ENCODE measurements at regions not wholly inside any gene's neighbourhood (a gene's known extent, or its start where the extent isn't known, plus 50 kb on each side); places are given as distances from the start of the nearest gene placed in this dataset.

DNA sequence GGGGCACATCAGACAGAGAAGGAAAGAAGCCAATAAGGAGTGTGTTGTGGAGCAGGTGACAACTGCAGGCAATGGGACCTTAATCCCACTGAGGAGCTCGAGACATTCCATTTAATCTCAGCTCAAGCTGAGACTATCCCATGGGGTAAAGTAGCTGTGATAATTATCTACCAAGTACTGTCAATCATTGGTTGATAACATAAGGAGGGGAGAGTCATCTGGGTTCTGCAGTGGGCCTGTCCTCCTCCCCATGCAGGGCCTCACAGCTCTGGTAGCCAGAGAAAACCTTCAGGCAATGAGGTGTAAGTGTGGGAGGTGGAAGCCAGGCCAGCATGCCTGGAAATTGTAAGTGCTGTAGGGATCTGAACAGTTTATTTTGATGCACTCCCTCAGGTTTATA is 375.0 kb upstream of the ARID1B start:
- Mint-ChIP-seq H3K4me3 (ENCODE audit: unreplicated experiment) (no peak overlapping the region), H3K4me1 (ENCODE audit: unreplicated experiment) (no peaks in the 10 kb centered on the region), H3K36me3 (ENCODE audit: low read depth, unreplicated experiment) (no peaks in the 10 kb centered on the region), H3K9me3 (ENCODE audit: unreplicated experiment) (no peaks in the 10 kb centered on the region), H3K27ac (ENCODE audit: unreplicated experiment) (no peak overlapping the region), H3K27me3 (ENCODE audit: unreplicated experiment) (no peaks in the 10 kb centered on the region)
- no peak for DNase-seq (ENCODE audit: low spot score)
- TF ChIP-seq, protein P1, sequence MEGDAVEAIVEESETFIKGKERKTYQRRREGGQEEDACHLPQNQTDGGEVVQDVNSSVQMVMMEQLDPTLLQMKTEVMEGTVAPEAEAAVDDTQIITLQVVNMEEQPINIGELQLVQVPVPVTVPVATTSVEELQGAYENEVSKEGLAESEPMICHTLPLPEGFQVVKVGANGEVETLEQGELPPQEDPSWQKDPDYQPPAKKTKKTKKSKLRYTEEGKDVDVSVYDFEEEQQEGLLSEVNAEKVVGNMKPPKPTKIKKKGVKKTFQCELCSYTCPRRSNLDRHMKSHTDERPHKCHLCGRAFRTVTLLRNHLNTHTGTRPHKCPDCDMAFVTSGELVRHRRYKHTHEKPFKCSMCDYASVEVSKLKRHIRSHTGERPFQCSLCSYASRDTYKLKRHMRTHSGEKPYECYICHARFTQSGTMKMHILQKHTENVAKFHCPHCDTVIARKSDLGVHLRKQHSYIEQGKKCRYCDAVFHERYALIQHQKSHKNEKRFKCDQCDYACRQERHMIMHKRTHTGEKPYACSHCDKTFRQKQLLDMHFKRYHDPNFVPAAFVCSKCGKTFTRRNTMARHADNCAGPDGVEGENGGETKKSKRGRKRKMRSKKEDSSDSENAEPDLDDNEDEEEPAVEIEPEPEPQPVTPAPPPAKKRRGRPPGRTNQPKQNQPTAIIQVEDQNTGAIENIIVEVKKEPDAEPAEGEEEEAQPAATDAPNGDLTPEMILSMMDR (IDR thresholded peaks at IDR 0.05; ENCODE audit: unreplicated experiment) = no peak

DNA sequence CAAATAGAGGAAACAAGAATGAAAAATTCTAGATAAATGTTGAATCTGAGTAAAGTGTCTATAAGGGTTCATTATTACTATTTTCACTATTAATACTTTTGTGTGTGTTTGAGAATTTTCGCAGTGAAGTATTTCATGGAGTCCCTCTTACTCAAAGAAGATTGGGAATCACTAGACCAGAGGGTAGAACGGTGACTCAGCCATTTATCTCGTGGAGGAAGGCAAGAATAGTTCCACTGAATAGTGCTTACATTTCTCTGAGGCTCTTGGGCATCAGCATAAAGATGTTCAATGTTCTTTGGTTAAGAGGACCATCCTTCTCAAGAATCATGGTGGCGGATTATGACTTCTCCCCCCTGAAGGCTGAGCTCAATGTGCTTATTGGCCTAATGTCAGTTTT is 376.7 kb upstream of the ARID1B start:
- Mint-ChIP-seq H3K36me3 (ENCODE audit: low read depth, unreplicated experiment) (no peaks in the 10 kb centered on the region), H3K4me1 (ENCODE audit: unreplicated experiment) (no peaks in the 10 kb centered on the region), H3K27ac (ENCODE audit: unreplicated experiment) (no peak overlapping the region), H3K9me3 (ENCODE audit: unreplicated experiment) (no peaks in the 10 kb centered on the region), H3K4me3 (ENCODE audit: unreplicated experiment) (no peak overlapping the region), H3K27me3 (ENCODE audit: unreplicated experiment) (no peaks in the 10 kb centered on the region)
- TF ChIP-seq, protein P1 (IDR thresholded peaks at IDR 0.05; ENCODE audit: unreplicated experiment) = no peak
- no peak for DNase-seq (ENCODE audit: low spot score)

DNA sequence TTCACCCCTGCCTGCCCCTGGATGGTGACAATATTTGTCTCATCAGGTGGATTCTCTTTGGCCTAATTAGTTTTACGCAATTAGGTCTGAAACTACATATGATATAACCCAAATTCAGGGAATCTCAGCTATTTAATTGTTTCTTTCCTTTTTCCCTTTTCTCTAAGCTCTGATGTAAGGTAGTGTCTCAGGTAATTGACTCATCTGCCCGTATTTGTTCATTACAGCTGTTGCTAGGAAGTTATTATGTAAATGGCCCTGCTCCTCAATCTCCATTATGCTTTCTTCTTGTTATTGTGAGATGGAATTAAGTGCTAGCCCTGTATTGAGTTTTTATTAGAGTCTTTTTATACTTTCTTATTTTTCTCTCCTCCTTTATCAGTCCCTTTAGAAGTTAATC is 378.2 kb upstream of the ARID1B start:
- H3K27me3 Mint-ChIP-seq (ENCODE audit: unreplicated experiment) = no peaks in the 10 kb centered on the region
- no peaks in the 10 kb centered on the region for H3K36me3 Mint-ChIP-seq (ENCODE audit: low read depth, unreplicated experiment)
- H3K4me3 Mint-ChIP-seq (ENCODE audit: unreplicated experiment) = no peak overlapping the region
- H3K4me1 Mint-ChIP-seq (ENCODE audit: unreplicated experiment) = no peaks in the 10 kb centered on the region
- no peaks in the 10 kb centered on the region for H3K9me3 Mint-ChIP-seq (ENCODE audit: unreplicated experiment)
- no peak overlapping the region for H3K27ac Mint-ChIP-seq (ENCODE audit: unreplicated experiment)
- TF ChIP-seq, protein P1 (IDR thresholded peaks at IDR 0.05; ENCODE audit: unreplicated experiment) = no peak
- no peak for DNase-seq (ENCODE audit: low spot score)

DNA sequence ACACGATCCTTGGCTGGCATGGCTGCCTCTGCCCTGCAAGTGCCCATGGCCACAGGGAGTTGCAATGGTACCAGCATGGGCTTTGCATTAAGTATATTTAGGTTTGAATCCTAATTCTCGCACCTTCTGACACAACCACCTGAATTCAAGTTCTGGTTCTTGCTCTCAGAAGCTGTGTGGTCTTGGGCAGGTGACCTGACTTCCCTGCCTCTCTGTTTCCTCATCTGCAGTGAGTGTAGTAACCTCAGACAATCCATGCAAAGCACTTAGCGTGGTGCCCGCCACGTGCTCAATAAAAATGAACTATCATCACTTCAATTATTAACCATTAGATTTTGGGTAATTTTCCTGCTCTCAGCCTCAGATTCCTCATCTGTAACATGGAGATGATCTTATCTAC is 378.8 kb upstream of the ARID1B start:
- H3K4me1 Mint-ChIP-seq (ENCODE audit: unreplicated experiment) = no peaks in the 10 kb centered on the region
- H3K27me3 Mint-ChIP-seq (ENCODE audit: unreplicated experiment) = no peaks in the 10 kb centered on the region

DNA sequence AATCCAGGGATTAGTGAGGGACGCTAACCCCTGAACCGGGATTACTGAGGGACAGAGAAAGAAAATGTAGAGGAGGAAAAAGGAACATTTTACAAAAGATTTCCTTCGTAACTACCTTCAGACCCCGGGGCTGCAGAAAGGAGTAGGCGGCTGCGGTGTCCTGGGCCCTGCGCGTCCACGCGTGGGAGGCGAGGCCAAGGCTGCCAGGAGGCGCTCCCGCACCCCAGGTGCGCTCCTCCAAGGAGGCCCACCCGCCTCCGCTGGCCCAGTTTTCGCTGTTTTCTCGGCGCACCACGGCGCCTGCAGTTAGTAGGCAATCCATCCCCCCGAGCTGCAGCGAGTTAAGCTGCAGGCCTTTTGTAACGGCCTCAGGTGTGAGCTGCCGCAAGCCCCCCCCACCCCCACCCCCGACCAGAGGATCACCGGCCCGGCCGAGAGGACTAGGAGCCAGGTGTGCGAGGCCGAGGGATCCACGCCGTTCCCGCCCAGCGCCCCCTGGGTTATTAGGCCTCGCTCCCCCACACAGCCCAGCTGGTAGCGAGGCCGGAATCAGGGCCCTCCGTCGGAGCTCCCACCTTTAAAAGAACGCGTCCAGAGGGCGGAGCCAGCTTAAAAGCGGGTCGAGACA is 380.3 kb upstream of the ARID1B start:
- Mint-ChIP-seq H3K4me3 (ENCODE audit: unreplicated experiment) (no peak overlapping the region), H3K27me3 (ENCODE audit: unreplicated experiment) (no peaks in the 10 kb centered on the region), H3K36me3 (ENCODE audit: low read depth, unreplicated experiment) (no peaks in the 10 kb centered on the region), H3K4me1 (ENCODE audit: unreplicated experiment) (no peaks in the 10 kb centered on the region), H3K9me3 (ENCODE audit: unreplicated experiment) (no peaks in the 10 kb centered on the region), H3K27ac (ENCODE audit: unreplicated experiment) (no peak overlapping the region)
- TF ChIP-seq, protein P1 (IDR thresholded peaks at IDR 0.05; ENCODE audit: unreplicated experiment) = no peak
- DNase-seq (ENCODE audit: low spot score) = no peak

More for the DNA sequence above, 378.8 kb upstream of the ARID1B start:
- TF ChIP-seq, protein P1 (IDR thresholded peaks at IDR 0.05; ENCODE audit: unreplicated experiment) = no peak
- Mint-ChIP-seq H3K9me3 (ENCODE audit: unreplicated experiment) (no peaks in the 10 kb centered on the region), H3K36me3 (ENCODE audit: low read depth, unreplicated experiment) (no peaks in the 10 kb centered on the region), H3K4me3 (ENCODE audit: unreplicated experiment) (no peak overlapping the region), H3K27ac (ENCODE audit: unreplicated experiment) (no peak overlapping the region)
- DNase-seq (ENCODE audit: low spot score) = no peak

Measured in endothelial cell (in vitro differentiated cells).